ENCODE measurements at regions not wholly inside any gene's neighbourhood (a gene's known extent, or its start where the extent isn't known, plus 50 kb on each side); places are given as distances from the start of the nearest gene placed in this dataset.

DNA sequence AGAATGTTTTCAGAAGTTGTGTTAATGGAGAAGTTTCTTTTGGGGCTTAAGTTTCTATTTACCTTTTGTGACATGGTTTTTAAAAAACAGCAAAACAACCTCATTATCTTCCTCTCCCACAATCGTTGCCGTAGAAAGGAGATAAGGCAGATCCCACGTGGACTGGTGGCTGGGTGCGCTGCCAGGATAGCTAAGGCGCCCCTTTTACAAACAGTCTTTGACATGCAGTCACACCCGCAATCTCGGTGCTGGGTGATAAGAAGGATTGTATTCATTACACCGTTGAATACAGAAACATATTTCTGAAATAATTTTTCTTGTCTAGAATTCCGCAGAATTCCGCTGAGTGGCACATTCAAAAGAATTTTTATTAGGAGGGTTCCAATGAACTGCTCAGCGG, 271.1 kb downstream of the UQCRFS1 start:
- Histone ChIP-seq H3K4me2 (ENCODE audit: insufficient read depth, low read length) (no peak overlapping the region), H3K27me3 (ENCODE audit: insufficient read depth, low read length) (no peaks in the 10 kb centered on the region), H3K4me1 (ENCODE audit: insufficient read depth, low read length) (peaks cover 9% of the 10 kb centered on the region), H3K4me3 (ENCODE audit: insufficient read depth, low read length) (no peak overlapping the region), H3K27ac (ENCODE audit: low read depth, low read length) (peak overlapping the region; percentile 81), H2AFZ (ENCODE audit: low read length) (no peak overlapping the region), H4K20me1 (ENCODE audit: insufficient read depth, low read length) (no peaks in the 10 kb centered on the region), H3K9me3 (ENCODE audit: low read depth, low read length) (no peaks in the 10 kb centered on the region), H3K79me2 (ENCODE audit: insufficient read depth, low read length) (no peaks in the 10 kb centered on the region), H3K36me3 (ENCODE audit: insufficient read depth, low read length) (no peaks in the 10 kb centered on the region)
- no peak for DNase-seq (ENCODE audit: insufficient read length, low spot score, missing footprints)
- TF ChIP-seq, protein P1, sequence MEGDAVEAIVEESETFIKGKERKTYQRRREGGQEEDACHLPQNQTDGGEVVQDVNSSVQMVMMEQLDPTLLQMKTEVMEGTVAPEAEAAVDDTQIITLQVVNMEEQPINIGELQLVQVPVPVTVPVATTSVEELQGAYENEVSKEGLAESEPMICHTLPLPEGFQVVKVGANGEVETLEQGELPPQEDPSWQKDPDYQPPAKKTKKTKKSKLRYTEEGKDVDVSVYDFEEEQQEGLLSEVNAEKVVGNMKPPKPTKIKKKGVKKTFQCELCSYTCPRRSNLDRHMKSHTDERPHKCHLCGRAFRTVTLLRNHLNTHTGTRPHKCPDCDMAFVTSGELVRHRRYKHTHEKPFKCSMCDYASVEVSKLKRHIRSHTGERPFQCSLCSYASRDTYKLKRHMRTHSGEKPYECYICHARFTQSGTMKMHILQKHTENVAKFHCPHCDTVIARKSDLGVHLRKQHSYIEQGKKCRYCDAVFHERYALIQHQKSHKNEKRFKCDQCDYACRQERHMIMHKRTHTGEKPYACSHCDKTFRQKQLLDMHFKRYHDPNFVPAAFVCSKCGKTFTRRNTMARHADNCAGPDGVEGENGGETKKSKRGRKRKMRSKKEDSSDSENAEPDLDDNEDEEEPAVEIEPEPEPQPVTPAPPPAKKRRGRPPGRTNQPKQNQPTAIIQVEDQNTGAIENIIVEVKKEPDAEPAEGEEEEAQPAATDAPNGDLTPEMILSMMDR (IDR thresholded peaks at IDR 0.05; ENCODE audit: extremely low read depth, low read depth, low read length) = no peak

DNA sequence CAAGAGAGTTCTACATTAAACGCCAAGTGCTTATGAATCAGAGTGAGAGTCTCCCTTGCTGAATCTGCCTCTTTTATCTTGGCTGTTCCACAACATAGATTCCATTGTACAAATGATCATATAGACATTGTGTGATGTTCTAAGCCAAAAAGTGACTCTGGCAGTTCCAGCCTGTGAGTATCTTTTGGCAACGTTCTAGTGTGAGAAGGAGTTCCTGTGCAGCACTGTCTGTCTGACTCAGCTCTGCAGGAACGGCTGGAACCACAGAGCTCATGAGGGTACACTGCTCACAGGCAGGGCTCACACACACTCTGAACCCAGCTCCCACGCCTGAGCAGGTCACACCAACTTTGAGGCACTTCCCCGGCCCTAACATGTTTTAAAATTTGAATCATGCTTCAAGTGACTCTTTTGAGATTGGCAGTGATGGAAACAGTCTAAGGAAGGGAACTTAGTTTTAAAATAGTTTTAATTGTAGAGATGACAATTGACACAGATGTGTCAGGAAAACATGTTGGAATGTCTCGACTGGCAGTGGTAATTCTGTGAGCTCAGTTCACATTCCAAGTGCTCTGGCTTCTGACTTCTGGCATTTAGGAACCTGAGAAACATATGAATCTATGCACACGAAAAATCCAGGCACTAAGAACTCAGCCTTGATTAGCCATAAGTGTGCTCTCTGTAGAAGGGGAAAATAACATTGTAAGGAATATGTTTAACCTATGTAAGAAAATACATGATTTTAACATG, 272.0 kb downstream of the UQCRFS1 start:
- Histone ChIP-seq H3K9me3 (ENCODE audit: low read depth, low read length) (no peaks in the 10 kb centered on the region), H3K27me3 (ENCODE audit: insufficient read depth, low read length) (no peaks in the 10 kb centered on the region), H3K4me1 (ENCODE audit: insufficient read depth, low read length) (peaks cover 9% of the 10 kb centered on the region), H3K36me3 (ENCODE audit: insufficient read depth, low read length) (no peaks in the 10 kb centered on the region), H3K79me2 (ENCODE audit: insufficient read depth, low read length) (no peaks in the 10 kb centered on the region), H2AFZ (ENCODE audit: low read length) (no peak overlapping the region), H3K4me3 (ENCODE audit: insufficient read depth, low read length) (no peak overlapping the region), H3K27ac (ENCODE audit: low read depth, low read length) (peak overlapping the region; percentile 81), H3K4me2 (ENCODE audit: insufficient read depth, low read length) (no peak overlapping the region), H4K20me1 (ENCODE audit: insufficient read depth, low read length) (no peaks in the 10 kb centered on the region)
- DNase-seq (ENCODE audit: insufficient read length, low spot score, missing footprints) = no peak
- TF ChIP-seq, protein P1 (IDR thresholded peaks at IDR 0.05; ENCODE audit: extremely low read depth, low read depth, low read length) = no peak

DNA sequence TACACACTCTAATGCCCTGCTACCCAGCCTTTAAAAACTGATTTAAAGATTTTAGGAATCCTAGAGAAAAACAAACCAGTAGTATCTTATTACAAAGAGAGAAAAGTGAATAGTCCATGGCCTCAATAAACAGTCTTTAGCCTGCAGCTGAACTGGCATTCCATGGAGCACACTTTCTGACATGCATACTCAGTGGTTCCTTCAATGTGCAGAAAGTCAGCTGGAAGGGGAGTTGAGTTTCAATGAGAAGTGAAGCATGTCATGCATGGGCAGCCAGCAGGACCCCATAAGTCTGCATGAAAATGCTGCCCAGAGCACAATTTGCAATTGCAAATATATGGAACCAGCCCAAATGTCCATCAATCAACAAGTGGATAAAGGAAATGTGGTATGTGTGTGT, 273.7 kb downstream of the UQCRFS1 start:
- Histone ChIP-seq H3K79me2 (ENCODE audit: insufficient read depth, low read length) (no peaks in the 10 kb centered on the region), H3K36me3 (ENCODE audit: insufficient read depth, low read length) (no peaks in the 10 kb centered on the region), H3K9me3 (ENCODE audit: low read depth, low read length) (no peaks in the 10 kb centered on the region), H3K27ac (ENCODE audit: low read depth, low read length) (no peak overlapping the region), H3K4me1 (ENCODE audit: insufficient read depth, low read length) (peaks cover 9% of the 10 kb centered on the region), H2AFZ (ENCODE audit: low read length) (no peak overlapping the region), H3K4me3 (ENCODE audit: insufficient read depth, low read length) (no peak overlapping the region), H3K27me3 (ENCODE audit: insufficient read depth, low read length) (no peaks in the 10 kb centered on the region), H4K20me1 (ENCODE audit: insufficient read depth, low read length) (no peaks in the 10 kb centered on the region), H3K4me2 (ENCODE audit: insufficient read depth, low read length) (no peak overlapping the region)
- DNase-seq (ENCODE audit: insufficient read length, low spot score, missing footprints) = no peak
- TF ChIP-seq, protein P1 (IDR thresholded peaks at IDR 0.05; ENCODE audit: extremely low read depth, low read depth, low read length) = no peak

DNA sequence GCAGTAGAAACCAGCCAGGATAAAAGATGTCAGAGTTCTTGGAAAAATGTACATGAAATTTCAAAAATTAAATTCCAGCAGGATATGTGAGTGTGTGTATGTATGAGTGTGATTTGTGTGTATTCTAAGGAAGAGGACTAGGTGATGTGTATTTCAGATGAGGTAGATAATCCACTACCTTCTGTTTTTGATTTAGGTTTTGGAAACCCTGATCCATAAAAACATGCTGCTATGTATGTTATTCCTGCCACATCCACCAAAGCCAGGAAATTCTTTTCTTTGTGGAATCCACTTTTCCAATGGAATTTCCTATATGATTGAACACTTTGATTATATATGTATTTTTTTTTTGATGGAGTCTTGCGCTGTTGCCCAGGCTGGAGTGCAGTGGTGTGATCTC, 276.9 kb downstream of the UQCRFS1 start:
- TF ChIP-seq, protein P1 (IDR thresholded peaks at IDR 0.05; ENCODE audit: extremely low read depth, low read depth, low read length) = no peak
- Histone ChIP-seq H3K27me3 (ENCODE audit: insufficient read depth, low read length) (no peaks in the 10 kb centered on the region), H3K79me2 (ENCODE audit: insufficient read depth, low read length) (no peaks in the 10 kb centered on the region)

More for the DNA sequence above, 276.9 kb downstream of the UQCRFS1 start:
- H3K36me3 ChIP-seq (ENCODE audit: insufficient read depth, low read length) = no peaks in the 10 kb centered on the region
- no peaks in the 10 kb centered on the region for H3K9me3 ChIP-seq (ENCODE audit: low read depth, low read length)
- no peak overlapping the region for H3K4me3 ChIP-seq (ENCODE audit: insufficient read depth, low read length)
- no peak for DNase-seq (ENCODE audit: insufficient read length, low spot score, missing footprints)
- H3K27ac ChIP-seq (ENCODE audit: low read depth, low read length) = no peak overlapping the region
- no peak overlapping the region for H2AFZ ChIP-seq (ENCODE audit: low read length)
- H3K4me2 ChIP-seq (ENCODE audit: insufficient read depth, low read length) = no peak overlapping the region
- peaks cover 4% of the 10 kb centered on the region for H3K4me1 ChIP-seq (ENCODE audit: insufficient read depth, low read length)
- no peaks in the 10 kb centered on the region for H4K20me1 ChIP-seq (ENCODE audit: insufficient read depth, low read length)

Data from osteoblast (primary cell).